Activated T-helper 2 cell treated with anti-CD3 and anti-CD28 coated beads, Interferon-gamma antibody, Interleukin-2, Interleukin-4, amounts not matched to agents 10 μg/mL and 5 μg/mL and 100 μg/mL, durations not matched to agents 14 hours and 24 hours and 36 hours (primary cell): ENCODE measurements at regions not wholly inside any gene's neighbourhood (a gene's known extent, or its start where the extent isn't known, plus 50 kb on each side); places are given as distances from the start of the nearest gene placed in this dataset.

Experiments
- DNase-seq: peaks from one replicate; pipeline ENCODE4 v3.0.0; 2021; ENCODE audit warnings: low spot score
- H3K27ac Mint-ChIP-seq: one replicate; pipeline ENCODE4 v1.8.0; 2021; ENCODE audit warnings: mixed read lengths
- H3K27me3 Mint-ChIP-seq: one replicate; pipeline ENCODE4 v1.8.0; 2021; ENCODE audit warnings: low read depth, mixed read lengths
- H3K36me3 Mint-ChIP-seq: one replicate; pipeline ENCODE4 v1.8.0; 2021; ENCODE audit warnings: low read depth, mixed read lengths
- H3K4me1 Mint-ChIP-seq: one replicate; pipeline ENCODE4 v1.8.0; 2021; ENCODE audit warnings: low read depth, mixed read lengths
- H3K4me3 Mint-ChIP-seq: one replicate; pipeline ENCODE4 v1.8.0; 2021; ENCODE audit warnings: low read depth, mild to moderate bottlenecking, moderate library complexity, mixed read lengths
- H3K9me3 Mint-ChIP-seq: one replicate; pipeline ENCODE4 v1.8.0; 2021; ENCODE audit warnings: mixed read lengths
- intact Hi-C: fragments of 100-400 bp; cut with micrococcal nuclease; formaldehyde crosslinking; loops from one replicate; pipeline ENCODE4 v1.15.1; 2023

- intact Hi-C loops, result no loop called here
- no peak for DNase-seq
- Mint-ChIP-seq H3K9me3 (no peaks in the 10 kb centered on the region), H3K27ac (no peak overlapping the region), H3K4me1 (no peaks in the 10 kb centered on the region), H3K27me3 (no peaks in the 10 kb centered on the region), H3K36me3 (no peaks in the 10 kb centered on the region), H3K4me3 (no peak overlapping the region)
Measured at GRCh38 chr10:131440405-131441360, 129.2 kb upstream of the TCERG1L start.

GRCh38 chr10:131442271-131442670 is 130.8 kb upstream of the TCERG1L start:
- Mint-ChIP-seq H3K27me3 (no peaks in the 10 kb centered on the region), H3K9me3 (no peaks in the 10 kb centered on the region), H3K36me3 (no peaks in the 10 kb centered on the region), H3K4me3 (no peak overlapping the region), H3K27ac (no peak overlapping the region), H3K4me1 (no peaks in the 10 kb centered on the region)
- intact Hi-C loops, result no loop called here
- no peak for DNase-seq

GRCh38 chr10:131444286-131444685 is 132.8 kb upstream of the TCERG1L start:
- Mint-ChIP-seq H3K27me3 (no peaks in the 10 kb centered on the region), H3K27ac (no peak overlapping the region), H3K36me3 (no peaks in the 10 kb centered on the region), H3K4me1 (no peaks in the 10 kb centered on the region), H3K4me3 (no peak overlapping the region), H3K9me3 (no peaks in the 10 kb centered on the region)
- intact Hi-C loops, result no loop called here
- DNase-seq, result no peak

GRCh38 chr10:131444862-131445461 is 133.4 kb upstream of the TCERG1L start:
- intact Hi-C loops, result no loop called here
- no peak for DNase-seq

GRCh38 chr10:131445623-131446022 is 134.1 kb upstream of the TCERG1L start:
- intact Hi-C loops, result no loop called here
- no peak overlapping the region for H3K27ac Mint-ChIP-seq
- H3K4me3 Mint-ChIP-seq, result no peak overlapping the region
- H3K27me3 Mint-ChIP-seq, result no peaks in the 10 kb centered on the region
- no peak for DNase-seq
- H3K36me3 Mint-ChIP-seq, result no peaks in the 10 kb centered on the region
- no peaks in the 10 kb centered on the region for H3K4me1 Mint-ChIP-seq
- no peaks in the 10 kb centered on the region for H3K9me3 Mint-ChIP-seq

More at GRCh38 chr10:131444862-131445461, 133.4 kb upstream of the TCERG1L start:
- Mint-ChIP-seq H3K4me3 (no peak overlapping the region), H3K36me3 (no peaks in the 10 kb centered on the region), H3K27ac (no peak overlapping the region), H3K27me3 (no peaks in the 10 kb centered on the region), H3K9me3 (no peaks in the 10 kb centered on the region), H3K4me1 (no peaks in the 10 kb centered on the region)

- Mint-ChIP-seq H3K4me1 (no peaks in the 10 kb centered on the region), H3K36me3 (no peaks in the 10 kb centered on the region), H3K4me3 (no peak overlapping the region), H3K27ac (no peak overlapping the region), H3K27me3 (no peaks in the 10 kb centered on the region), H3K9me3 (no peaks in the 10 kb centered on the region)
- intact Hi-C loops, result no loop called here
- no peak for DNase-seq
Measured at GRCh38 chr10:131446171-131446570, 134.7 kb upstream of the TCERG1L start.

GRCh38 chr10:131448171-131448570 is 136.7 kb upstream of the TCERG1L start:
- H3K27ac Mint-ChIP-seq, result no peak overlapping the region
- intact Hi-C loops, result no loop called here
- H3K27me3 Mint-ChIP-seq, result peaks cover 10% of the 10 kb centered on the region

GRCh38 chr10:131448883-131449282 is 137.4 kb upstream of the TCERG1L start:
- no peak overlapping the region for H3K4me3 Mint-ChIP-seq
- H3K27ac Mint-ChIP-seq, result no peak overlapping the region
- intact Hi-C loops, result no loop called here
- peaks cover 11% of the 10 kb centered on the region for H3K27me3 Mint-ChIP-seq
- H3K36me3 Mint-ChIP-seq, result no peaks in the 10 kb centered on the region
- H3K9me3 Mint-ChIP-seq, result no peaks in the 10 kb centered on the region
- no peak for DNase-seq
- H3K4me1 Mint-ChIP-seq, result no peaks in the 10 kb centered on the region

More at GRCh38 chr10:131448171-131448570, 136.7 kb upstream of the TCERG1L start:
- no peak overlapping the region for H3K4me3 Mint-ChIP-seq
- no peaks in the 10 kb centered on the region for H3K9me3 Mint-ChIP-seq
- H3K36me3 Mint-ChIP-seq, result no peaks in the 10 kb centered on the region
- DNase-seq, result no peak
- H3K4me1 Mint-ChIP-seq, result no peaks in the 10 kb centered on the region

GRCh38 chr10:131450216-131450765 is 138.8 kb upstream of the TCERG1L start:
- H3K27me3 Mint-ChIP-seq, result peaks cover 13% of the 10 kb centered on the region
- intact Hi-C loops, result no loop called here
- H3K4me1 Mint-ChIP-seq, result no peaks in the 10 kb centered on the region
- DNase-seq, result no peak
- no peak overlapping the region for H3K27ac Mint-ChIP-seq
- H3K36me3 Mint-ChIP-seq, result no peaks in the 10 kb centered on the region
- no peak overlapping the region for H3K4me3 Mint-ChIP-seq
- H3K9me3 Mint-ChIP-seq, result no peaks in the 10 kb centered on the region

- H3K4me1 Mint-ChIP-seq, result no peaks in the 10 kb centered on the region
- no peak overlapping the region for H3K27ac Mint-ChIP-seq
- H3K4me3 Mint-ChIP-seq, result no peak overlapping the region
- intact Hi-C loops, result no loop called here
- no peak for DNase-seq
- peaks cover 13% of the 10 kb centered on the region for H3K27me3 Mint-ChIP-seq
- no peaks in the 10 kb centered on the region for H3K9me3 Mint-ChIP-seq
- H3K36me3 Mint-ChIP-seq, result no peaks in the 10 kb centered on the region
Measured at GRCh38 chr10:131451407-131452015, 140.0 kb upstream of the TCERG1L start.

- Mint-ChIP-seq H3K9me3 (no peaks in the 10 kb centered on the region), H3K27ac (no peak overlapping the region), H3K4me1 (no peaks in the 10 kb centered on the region), H3K4me3 (no peak overlapping the region), H3K36me3 (no peaks in the 10 kb centered on the region), H3K27me3 (peaks cover 13% of the 10 kb centered on the region)
- intact Hi-C loops, result no loop called here
- DNase-seq, result no peak
Measured at GRCh38 chr10:131452926-131453720, 141.6 kb upstream of the TCERG1L start.
